Globus pallidus (tissue), 1 donor: ENCODE measurements at regions not wholly inside any gene's neighbourhood (a gene's known extent, or its start where the extent isn't known, plus 50 kb on each side); places are given as distances from the start of the nearest gene placed in this dataset.
A peak's percentile ranks its signal among the peaks of the same experiment; 100 is the strongest.

Source experiments
- DNase-seq: peaks from one replicate; pipeline ENCODE4 v3.0.0-alpha.2; 2015; ENCODE audit warnings: low spot score

- no peak for DNase-seq
Measured at GRCh38 chrX:69305333-69306062, 140.2 kb upstream of the PJA1 start.

GRCh38 chrX:69303231-69303630 is 138.0 kb upstream of the PJA1 start:
- DNase-seq: no peak

- no peak for DNase-seq
Measured at GRCh38 chrX:69299951-69300714, 134.9 kb upstream of the PJA1 start.

- DNase-seq: no peak
Measured at GRCh38 chrX:69299285-69299684, 134.0 kb upstream of the PJA1 start.

GRCh38 chrX:69298466-69299140 is 133.3 kb upstream of the PJA1 start:
- no peak for DNase-seq

- DNase-seq: no peak
Measured at GRCh38 chrX:69297506-69297905, 132.3 kb upstream of the PJA1 start.

- DNase-seq: no peak
Measured at GRCh38 chrX:69293776-69294601, 128.7 kb upstream of the PJA1 start.

- DNase-seq: no peak
Measured at GRCh38 chrX:69291116-69291515, 125.9 kb upstream of the PJA1 start.

- no peak for DNase-seq
Measured at GRCh38 chrX:69290292-69290691, 125.0 kb upstream of the PJA1 start.

GRCh38 chrX:69289793-69290123 is 124.5 kb upstream of the PJA1 start:
- no peak for DNase-seq

GRCh38 chrX:69289046-69289792 is 124.0 kb upstream of the PJA1 start:
- DNase-seq: no peak

- DNase-seq: no peak
Measured at GRCh38 chrX:69287095-69287494, 121.8 kb upstream of the PJA1 start.

- no peak for DNase-seq
Measured at GRCh38 chrX:69286565-69286906, 121.3 kb upstream of the PJA1 start.

- peak; percentile 18 for DNase-seq
Measured at GRCh38 chrX:69285881-69286564, 120.8 kb upstream of the PJA1 start.

- no peak for DNase-seq
Measured at GRCh38 chrX:69285401-69285877, 120.2 kb upstream of the PJA1 start.

GRCh38 chrX:69284491-69284890 is 119.2 kb upstream of the PJA1 start:
- DNase-seq: no peak

GRCh38 chrX:69282893-69283690 is 117.8 kb upstream of the PJA1 start:
- no peak for DNase-seq

- DNase-seq: no peak
Measured at GRCh38 chrX:69280933-69281332, 115.7 kb upstream of the PJA1 start.

- no peak for DNase-seq
Measured at GRCh38 chrX:69279234-69279633, 114.0 kb upstream of the PJA1 start.
